ENCODE measurements at regions not wholly inside any gene's neighbourhood (a gene's known extent, or its start where the extent isn't known, plus 50 kb on each side); places are given as distances from the start of the nearest gene placed in this dataset.

DNA sequence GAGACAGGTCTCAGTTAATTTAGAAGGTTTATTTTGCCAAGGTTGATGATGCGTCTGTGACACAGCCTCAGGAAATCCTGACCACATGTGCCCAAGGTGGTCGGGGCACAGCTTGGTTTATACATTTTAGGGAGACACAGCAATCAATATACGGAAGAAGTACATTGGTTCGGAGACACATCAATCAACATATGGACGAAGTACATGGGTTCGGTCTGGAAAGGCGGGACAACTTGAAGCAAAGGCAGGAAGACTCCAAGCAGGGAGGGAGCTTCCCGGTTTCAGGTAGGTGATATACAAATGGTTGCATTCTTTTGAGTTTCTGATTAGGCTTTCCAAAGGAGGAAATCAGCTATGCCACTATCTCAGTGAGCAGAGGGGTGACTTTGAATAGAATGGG, 225.2 kb upstream of the ZFP42 start:
- Histone ChIP-seq H3K4me1 (peaks cover 0 to 12% (median 3%) of the 10 kb centered on the region in 4 donors), H3K27me3 (no peaks in the 10 kb centered on the region), H3K9me3 (no peaks in the 10 kb centered on the region), H3K36me3 (no peaks in the 10 kb centered on the region), H3K27ac (no peak overlapping the region), H3K4me3 (no peak overlapping the region)
- TF ChIP-seq, protein P1, sequence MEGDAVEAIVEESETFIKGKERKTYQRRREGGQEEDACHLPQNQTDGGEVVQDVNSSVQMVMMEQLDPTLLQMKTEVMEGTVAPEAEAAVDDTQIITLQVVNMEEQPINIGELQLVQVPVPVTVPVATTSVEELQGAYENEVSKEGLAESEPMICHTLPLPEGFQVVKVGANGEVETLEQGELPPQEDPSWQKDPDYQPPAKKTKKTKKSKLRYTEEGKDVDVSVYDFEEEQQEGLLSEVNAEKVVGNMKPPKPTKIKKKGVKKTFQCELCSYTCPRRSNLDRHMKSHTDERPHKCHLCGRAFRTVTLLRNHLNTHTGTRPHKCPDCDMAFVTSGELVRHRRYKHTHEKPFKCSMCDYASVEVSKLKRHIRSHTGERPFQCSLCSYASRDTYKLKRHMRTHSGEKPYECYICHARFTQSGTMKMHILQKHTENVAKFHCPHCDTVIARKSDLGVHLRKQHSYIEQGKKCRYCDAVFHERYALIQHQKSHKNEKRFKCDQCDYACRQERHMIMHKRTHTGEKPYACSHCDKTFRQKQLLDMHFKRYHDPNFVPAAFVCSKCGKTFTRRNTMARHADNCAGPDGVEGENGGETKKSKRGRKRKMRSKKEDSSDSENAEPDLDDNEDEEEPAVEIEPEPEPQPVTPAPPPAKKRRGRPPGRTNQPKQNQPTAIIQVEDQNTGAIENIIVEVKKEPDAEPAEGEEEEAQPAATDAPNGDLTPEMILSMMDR (IDR thresholded peaks at IDR 0.05), result no peak
- TF ChIP-seq POLR2A (IDR thresholded peaks at IDR 0.05), result no peak
- no peak for TF ChIP-seq EP300 (IDR thresholded peaks at IDR 0.05; ENCODE audit: low read depth)
- no peak for TF ChIP-seq POLR2AphosphoS5 (IDR thresholded peaks at IDR 0.05)
- 90 to 96% methylated on average over 7 to 8 of the region's 8 CpGs for WGBS, 2 donors (ENCODE audit: low coverage in 1 of 2)
- in situ Hi-C loops (cut with MboI; ENCODE audit: low pct_ligation_motif_present in 1 of 4, low pct_unique_long_range_greater_than_20kb in 1 of 4, low sequenced_read_pairs in 3 of 4) (no loop called here), intact Hi-C loops (cut with DNase I; ENCODE audit: low total_unique reads) (no loop called here)
- DNase-seq, result no peak

DNA sequence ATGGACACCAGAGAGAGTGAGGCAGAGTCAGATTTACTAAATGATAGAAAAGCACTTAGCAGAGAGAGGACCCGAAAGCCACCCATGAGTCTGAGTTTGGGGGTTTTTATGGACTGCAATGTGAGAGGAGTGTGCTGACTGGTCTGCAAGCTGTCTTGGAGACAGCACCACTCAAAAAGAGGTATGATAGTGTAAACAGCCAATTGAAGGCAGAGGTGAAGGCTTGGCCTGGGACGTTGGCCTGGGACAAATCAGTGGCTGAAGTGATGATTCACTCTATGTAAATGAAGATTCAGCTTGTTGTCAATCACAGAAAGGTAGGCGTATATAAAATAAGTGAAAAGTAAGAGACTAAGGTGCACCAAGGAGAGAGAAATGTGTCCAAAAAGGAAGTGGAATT, 217.6 kb upstream of the ZFP42 start:
- DNase-seq, result no peak
- in situ Hi-C loops (cut with MboI; ENCODE audit: low pct_ligation_motif_present in 1 of 4, low pct_unique_long_range_greater_than_20kb in 1 of 4, low sequenced_read_pairs in 3 of 4) (no loop called here), intact Hi-C loops (cut with DNase I; ENCODE audit: low total_unique reads) (no loop called here)
- WGBS, 2 donors (ENCODE audit: low coverage in 1 of 2), result 67 to 74% methylated on average over 3 of the region's 3 CpGs
- no peak overlapping the region for H3K4me3 ChIP-seq
- H3K27me3 ChIP-seq, result no peaks in the 10 kb centered on the region
- no peaks in the 10 kb centered on the region for H3K9me3 ChIP-seq
- H3K36me3 ChIP-seq, result no peaks in the 10 kb centered on the region
- peaks cover 0 to 18% (median 3%) of the 10 kb centered on the region in 4 donors for H3K4me1 ChIP-seq
- TF ChIP-seq POLR2A (IDR thresholded peaks at IDR 0.05) (no peak), EP300 (IDR thresholded peaks at IDR 0.05; ENCODE audit: low read depth) (no peak), POLR2AphosphoS5 (IDR thresholded peaks at IDR 0.05) (no peak)
- H3K27ac ChIP-seq, result no peak overlapping the region

DNA sequence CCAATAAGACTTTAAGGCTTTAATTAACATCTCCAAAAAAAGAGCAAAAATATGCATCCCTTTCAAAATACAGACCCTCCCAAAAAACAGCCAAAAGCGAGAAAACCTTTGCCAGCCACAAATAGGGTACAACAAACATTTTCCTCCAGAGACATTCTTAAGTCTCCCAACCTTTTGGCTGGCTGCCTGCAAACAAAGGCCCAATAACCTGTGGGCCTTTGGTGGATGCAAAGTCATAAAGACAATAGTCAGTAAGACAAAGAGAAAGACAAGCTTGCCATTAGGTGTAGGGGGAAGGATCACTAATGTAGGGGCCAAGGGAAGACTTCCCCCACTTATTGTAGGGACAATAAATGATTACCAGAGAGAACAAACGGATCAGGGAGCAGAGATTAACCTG, 215.5 kb upstream of the ZFP42 start:
- TF ChIP-seq, protein P1 (IDR thresholded peaks at IDR 0.05), result no peak
- TF ChIP-seq POLR2AphosphoS5 (IDR thresholded peaks at IDR 0.05) (no peak), POLR2A (IDR thresholded peaks at IDR 0.05) (no peak), EP300 (IDR thresholded peaks at IDR 0.05; ENCODE audit: low read depth) (no peak)
- Histone ChIP-seq H3K27ac (no peak overlapping the region), H3K4me1 (peaks cover 0 to 18% (median 3%) of the 10 kb centered on the region in 4 donors), H3K9me3 (no peaks in the 10 kb centered on the region), H3K4me3 (no peak overlapping the region), H3K36me3 (no peaks in the 10 kb centered on the region), H3K27me3 (no peaks in the 10 kb centered on the region)
- peak; percentile 69 for DNase-seq
- in situ Hi-C loops (cut with MboI; ENCODE audit: low pct_ligation_motif_present in 1 of 4, low pct_unique_long_range_greater_than_20kb in 1 of 4, low sequenced_read_pairs in 3 of 4), result no loop called here
- WGBS, 2 donors (ENCODE audit: low coverage in 1 of 2), result 45% methylated on average over 2 of the region's 2 CpGs; no CpG with 5 or more reads in 1 of the 2 donors
- intact Hi-C loops (cut with DNase I; ENCODE audit: low total_unique reads), result no loop called here

DNA sequence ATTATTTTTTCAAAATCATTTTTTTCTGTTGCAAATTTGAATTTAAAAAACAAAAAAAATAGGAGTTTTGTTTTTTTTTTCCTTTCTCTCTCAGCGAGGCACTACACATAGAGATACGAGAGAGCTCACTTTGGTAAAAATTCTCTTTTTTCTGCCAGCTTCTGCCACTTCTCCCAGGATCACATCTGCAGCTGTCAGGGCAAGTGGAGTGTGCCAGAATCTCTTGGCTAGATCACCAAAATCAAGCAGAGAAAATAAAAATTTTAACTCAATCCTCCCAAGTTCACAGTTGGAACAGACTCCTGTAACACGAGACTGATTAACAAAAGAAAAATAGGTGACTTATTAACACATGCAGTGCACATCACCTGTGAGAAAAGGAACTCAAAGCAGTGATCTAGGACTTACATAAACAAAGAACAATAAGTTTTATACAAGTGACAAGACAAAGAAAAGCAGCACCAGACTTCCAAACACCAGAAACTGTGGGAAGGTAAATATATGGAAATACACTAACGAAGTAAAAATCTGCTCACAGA, 213.2 kb upstream of the ZFP42 start:
- 29 to 35% methylated on average over 3 to 4 of the region's 4 CpGs for WGBS, 2 donors (ENCODE audit: low coverage in 1 of 2)
- TF ChIP-seq POLR2A (IDR thresholded peaks at IDR 0.05), result no peak
- no peak for TF ChIP-seq EP300 (IDR thresholded peaks at IDR 0.05; ENCODE audit: low read depth)
- TF ChIP-seq POLR2AphosphoS5 (IDR thresholded peaks at IDR 0.05), result no peak
- TF ChIP-seq, protein P1 (IDR thresholded peaks at IDR 0.05), result no peak
- no peaks in the 10 kb centered on the region for H3K9me3 ChIP-seq
- H3K36me3 ChIP-seq, result no peaks in the 10 kb centered on the region
- H3K27ac ChIP-seq, result no peak overlapping the region
- DNase-seq, result no peak
- no peak overlapping the region for H3K4me3 ChIP-seq
- H3K4me1 ChIP-seq, result peaks cover 0 to 18% (median 3%) of the 10 kb centered on the region in 4 donors
- intact Hi-C loops (cut with DNase I; ENCODE audit: low total_unique reads), result no loop called here
- no peaks in the 10 kb centered on the region for H3K27me3 ChIP-seq
- in situ Hi-C loops (cut with MboI; ENCODE audit: low pct_ligation_motif_present in 1 of 4, low pct_unique_long_range_greater_than_20kb in 1 of 4, low sequenced_read_pairs in 3 of 4), result no loop called here

DNA sequence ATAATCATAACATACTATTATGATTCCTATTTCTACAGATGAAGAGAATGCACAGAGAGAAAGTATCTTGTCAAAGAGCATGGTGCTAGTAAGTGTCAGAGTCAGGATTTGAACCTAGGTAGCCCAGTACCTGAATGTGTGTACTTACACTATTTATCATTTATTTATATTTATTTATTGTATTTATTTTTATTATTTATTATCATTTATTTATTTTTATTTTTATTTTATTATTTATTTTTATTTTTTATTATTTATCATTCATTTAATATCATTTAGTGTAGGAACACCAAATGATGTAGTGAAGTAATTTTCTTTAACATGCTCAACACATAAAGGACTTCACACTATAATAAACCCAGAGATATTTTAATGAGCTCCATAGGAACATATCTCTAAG, 209.4 kb upstream of the ZFP42 start:
- TF ChIP-seq EP300 (IDR thresholded peaks at IDR 0.05; ENCODE audit: low read depth) (no peak), POLR2A (IDR thresholded peaks at IDR 0.05) (no peak), POLR2AphosphoS5 (IDR thresholded peaks at IDR 0.05) (no peak)
- TF ChIP-seq, protein P1 (IDR thresholded peaks at IDR 0.05), result no peak
- Histone ChIP-seq H3K9me3 (no peaks in the 10 kb centered on the region), H3K27ac (no peak overlapping the region), H3K4me3 (no peak overlapping the region), H3K4me1 (peaks cover 0 to 7% (median 3%) of the 10 kb centered on the region in 4 donors), H3K27me3 (no peaks in the 10 kb centered on the region), H3K36me3 (no peaks in the 10 kb centered on the region)
- intact Hi-C loops (cut with DNase I; ENCODE audit: low total_unique reads), result no loop called here
- DNase-seq, result no peak
- in situ Hi-C loops (cut with MboI; ENCODE audit: low pct_ligation_motif_present in 1 of 4, low pct_unique_long_range_greater_than_20kb in 1 of 4, low sequenced_read_pairs in 3 of 4), result no loop called here

All from transverse colon (tissue), 4 donors.